ENCODE measurements at regions not wholly inside any gene's neighbourhood (a gene's known extent, or its start where the extent isn't known, plus 50 kb on each side); places are given as distances from the start of the nearest gene placed in this dataset.

DNA sequence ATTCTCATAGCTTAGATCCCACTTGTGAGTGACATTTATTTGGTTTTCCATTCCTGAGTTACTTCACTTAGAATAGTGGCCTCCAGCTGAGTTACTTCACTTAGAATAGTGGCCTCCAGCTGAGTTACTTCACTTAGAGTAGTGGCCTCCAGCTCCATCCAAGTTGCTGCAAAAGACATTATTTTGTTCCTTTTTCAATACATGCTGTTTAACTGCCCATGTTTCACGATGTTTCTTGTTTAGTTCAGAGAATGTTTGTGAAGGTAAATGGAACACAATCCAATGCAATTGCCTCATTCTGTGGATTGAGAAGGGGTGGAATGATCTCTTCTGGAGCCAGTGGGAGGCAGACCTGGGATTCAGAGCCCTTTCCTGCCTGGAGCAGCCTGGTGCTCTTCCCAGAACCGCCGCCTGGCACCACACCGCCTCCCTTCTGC lies 273.5 kb upstream of the ATP5MC3 start:
- TF ChIP-seq, protein P1, sequence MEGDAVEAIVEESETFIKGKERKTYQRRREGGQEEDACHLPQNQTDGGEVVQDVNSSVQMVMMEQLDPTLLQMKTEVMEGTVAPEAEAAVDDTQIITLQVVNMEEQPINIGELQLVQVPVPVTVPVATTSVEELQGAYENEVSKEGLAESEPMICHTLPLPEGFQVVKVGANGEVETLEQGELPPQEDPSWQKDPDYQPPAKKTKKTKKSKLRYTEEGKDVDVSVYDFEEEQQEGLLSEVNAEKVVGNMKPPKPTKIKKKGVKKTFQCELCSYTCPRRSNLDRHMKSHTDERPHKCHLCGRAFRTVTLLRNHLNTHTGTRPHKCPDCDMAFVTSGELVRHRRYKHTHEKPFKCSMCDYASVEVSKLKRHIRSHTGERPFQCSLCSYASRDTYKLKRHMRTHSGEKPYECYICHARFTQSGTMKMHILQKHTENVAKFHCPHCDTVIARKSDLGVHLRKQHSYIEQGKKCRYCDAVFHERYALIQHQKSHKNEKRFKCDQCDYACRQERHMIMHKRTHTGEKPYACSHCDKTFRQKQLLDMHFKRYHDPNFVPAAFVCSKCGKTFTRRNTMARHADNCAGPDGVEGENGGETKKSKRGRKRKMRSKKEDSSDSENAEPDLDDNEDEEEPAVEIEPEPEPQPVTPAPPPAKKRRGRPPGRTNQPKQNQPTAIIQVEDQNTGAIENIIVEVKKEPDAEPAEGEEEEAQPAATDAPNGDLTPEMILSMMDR (IDR thresholded peaks at IDR 0.05; ENCODE audit: low read length) = no peak
- TF ChIP-seq EZH2 (IDR thresholded peaks at IDR 0.05; ENCODE audit: borderline replicate concordance, low read length) = no peak
- H2AFZ ChIP-seq (ENCODE audit: low read length) = no peak overlapping the region

DNA sequence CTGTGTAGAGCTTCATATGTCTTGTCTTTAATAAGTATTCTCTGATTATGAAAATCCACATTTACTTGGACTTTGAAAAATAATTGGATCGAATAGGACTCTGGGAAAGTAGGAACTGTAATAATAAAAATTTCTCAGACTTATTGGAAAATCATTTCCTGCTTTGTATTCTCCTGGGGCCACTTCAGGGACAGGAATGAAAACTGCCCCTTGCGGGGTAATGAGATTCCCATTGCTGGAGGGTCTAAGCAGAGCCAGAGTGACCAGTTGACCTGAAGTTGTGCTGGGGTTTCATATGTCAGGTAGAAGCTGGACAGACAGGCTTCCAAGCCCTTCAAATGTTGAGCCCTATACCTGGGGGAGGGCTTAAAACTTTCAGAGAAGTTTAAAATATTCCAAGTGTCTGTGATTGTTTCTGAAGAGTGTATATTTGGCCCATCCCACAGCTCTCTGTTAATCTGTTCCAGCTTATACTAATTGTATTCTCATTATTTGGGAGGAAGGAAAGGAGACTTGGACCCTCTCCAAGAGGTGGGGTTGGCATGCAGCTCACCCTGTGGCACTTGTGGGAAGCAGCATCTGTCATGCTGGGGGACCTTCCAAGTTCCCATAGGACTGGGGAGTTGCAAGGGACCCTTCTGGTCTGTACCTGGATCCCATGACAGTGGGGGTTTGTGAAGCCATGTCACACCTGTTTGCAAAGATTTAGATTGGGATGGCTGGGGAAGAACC lies 268.7 kb upstream of the ATP5MC3 start:
- H3K4me3 ChIP-seq (ENCODE audit: low read depth, low read length, poor library complexity, severe bottlenecking) = no peak overlapping the region
- no peaks in the 10 kb centered on the region for H3K79me2 ChIP-seq (ENCODE audit: insufficient read depth, low read length)
- no peak overlapping the region for H3K9ac ChIP-seq (ENCODE audit: low read length)
- no peaks in the 10 kb centered on the region for H3K27me3 ChIP-seq (ENCODE audit: insufficient read depth, low read length)
- H3K36me3 ChIP-seq (ENCODE audit: insufficient read depth, low read length) = no peaks in the 10 kb centered on the region
- H3K27ac ChIP-seq (ENCODE audit: low read depth, low read length, poor library complexity, severe bottlenecking) = no peak overlapping the region
- H3F3A ChIP-seq (ENCODE audit: insufficient read depth, low read length) = no peaks in the 10 kb centered on the region
- H2AFZ ChIP-seq (ENCODE audit: low read length) = no peak overlapping the region
- no peaks in the 10 kb centered on the region for H4K20me1 ChIP-seq (ENCODE audit: insufficient read depth, low read length)
- H3K4me2 ChIP-seq (ENCODE audit: low read length) = no peak overlapping the region
- no peaks in the 10 kb centered on the region for H3K9me2 ChIP-seq (ENCODE audit: low read depth, low read length)
- H3K9me3 ChIP-seq (ENCODE audit: low read length) = no peaks in the 10 kb centered on the region
- no peak for TF ChIP-seq EZH2 (IDR thresholded peaks at IDR 0.05; ENCODE audit: borderline replicate concordance, low read length)
- TF ChIP-seq, protein P1 (IDR thresholded peaks at IDR 0.05; ENCODE audit: low read length) = no peak
- H3K4me1 ChIP-seq (ENCODE audit: insufficient read depth, low read length, severe bottlenecking) = no peaks in the 10 kb centered on the region

More for the DNA sequence above, 273.5 kb upstream of the ATP5MC3 start:
- H3K9me3 ChIP-seq (ENCODE audit: low read length) = no peaks in the 10 kb centered on the region
- no peaks in the 10 kb centered on the region for H3K79me2 ChIP-seq (ENCODE audit: insufficient read depth, low read length)
- H3K4me1 ChIP-seq (ENCODE audit: insufficient read depth, low read length, severe bottlenecking) = no peaks in the 10 kb centered on the region
- H3K36me3 ChIP-seq (ENCODE audit: insufficient read depth, low read length) = no peaks in the 10 kb centered on the region
- no peaks in the 10 kb centered on the region for H4K20me1 ChIP-seq (ENCODE audit: insufficient read depth, low read length)
- H3K4me2 ChIP-seq (ENCODE audit: low read length) = no peak overlapping the region
- H3K4me3 ChIP-seq (ENCODE audit: low read depth, low read length, poor library complexity, severe bottlenecking) = no peak overlapping the region
- H3K27me3 ChIP-seq (ENCODE audit: insufficient read depth, low read length) = no peaks in the 10 kb centered on the region
- no peaks in the 10 kb centered on the region for H3F3A ChIP-seq (ENCODE audit: insufficient read depth, low read length)
- H3K9me2 ChIP-seq (ENCODE audit: low read depth, low read length) = no peaks in the 10 kb centered on the region
- H3K9ac ChIP-seq (ENCODE audit: low read length) = no peak overlapping the region
- no peak overlapping the region for H3K27ac ChIP-seq (ENCODE audit: low read depth, low read length, poor library complexity, severe bottlenecking)

DNA sequence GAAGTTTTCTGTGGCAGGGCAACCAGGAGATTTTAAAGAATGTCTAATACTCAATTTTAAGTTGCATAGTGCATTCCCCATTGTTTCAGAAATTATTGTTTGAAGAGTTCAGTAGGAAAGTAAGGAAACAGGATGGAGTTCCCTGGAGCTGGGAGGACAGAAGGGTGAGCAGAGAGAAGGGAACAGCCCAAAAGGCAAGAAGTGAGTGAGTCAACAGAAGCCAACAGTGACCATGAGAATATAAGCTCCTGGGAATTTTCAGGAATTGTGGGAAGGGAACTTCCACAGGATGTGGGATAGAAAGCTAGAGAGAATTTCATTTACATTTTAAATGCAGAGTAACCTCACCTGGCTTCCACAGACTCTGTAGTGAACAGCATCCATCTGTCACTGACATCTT lies 268.1 kb upstream of the ATP5MC3 start:
- H3K27ac ChIP-seq (ENCODE audit: low read depth, low read length, poor library complexity, severe bottlenecking) = no peak overlapping the region
- H3K4me1 ChIP-seq (ENCODE audit: insufficient read depth, low read length, severe bottlenecking) = no peaks in the 10 kb centered on the region
- no peaks in the 10 kb centered on the region for H3F3A ChIP-seq (ENCODE audit: insufficient read depth, low read length)
- H3K9me2 ChIP-seq (ENCODE audit: low read depth, low read length) = no peaks in the 10 kb centered on the region
- no peaks in the 10 kb centered on the region for H3K9me3 ChIP-seq (ENCODE audit: low read length)
- H3K36me3 ChIP-seq (ENCODE audit: insufficient read depth, low read length) = no peaks in the 10 kb centered on the region
- no peak overlapping the region for H3K4me3 ChIP-seq (ENCODE audit: low read depth, low read length, poor library complexity, severe bottlenecking)
- no peaks in the 10 kb centered on the region for H3K79me2 ChIP-seq (ENCODE audit: insufficient read depth, low read length)
- H2AFZ ChIP-seq (ENCODE audit: low read length) = no peak overlapping the region
- no peaks in the 10 kb centered on the region for H4K20me1 ChIP-seq (ENCODE audit: insufficient read depth, low read length)
- H3K4me2 ChIP-seq (ENCODE audit: low read length) = no peak overlapping the region
- TF ChIP-seq, protein P1 (IDR thresholded peaks at IDR 0.05; ENCODE audit: low read length) = no peak
- TF ChIP-seq EZH2 (IDR thresholded peaks at IDR 0.05; ENCODE audit: borderline replicate concordance, low read length) = no peak
- H3K9ac ChIP-seq (ENCODE audit: low read length) = no peak overlapping the region
- no peaks in the 10 kb centered on the region for H3K27me3 ChIP-seq (ENCODE audit: insufficient read depth, low read length)
